PC-3 (cell line): ENCODE measurements at regions not wholly inside any gene's neighbourhood (a gene's known extent, or its start where the extent isn't known, plus 50 kb on each side); places are given as distances from the start of the nearest gene placed in this dataset.
A peak's percentile ranks its signal among the peaks of the same experiment; 100 is the strongest.

Experiments
- ATAC-seq: fragments of 200-7000 bp; cut with Tn5 transposase; 2 replicates; pipeline ENCODE4 v1.9.1; 2020; ENCODE audit warnings: mild to moderate bottlenecking, moderate library complexity
- BruUV-seq: library from RNA; stranded (reverse); fragments of 400-500 nt; replicated peaks from 2 replicates; lab custom pipeline; 2021; lab: Mats Ljungman, UMichigan
- CTCF ChIA-PET: fragments of 300-600 bp; sonication (Branson Sonifier 250); formaldehyde crosslinking; loops from one replicate; lab custom pipeline; 2022; ENCODE audit warnings: antibody characterized with exemption; lab: Charles Lee
- POLR2A ChIA-PET: fragments of 300-600 bp; sonication (Branson Sonifier 250); formaldehyde crosslinking; loops from one replicate; lab custom pipeline; 2022; ENCODE audit warnings: antibody characterized with exemption; ENCODE audit not compliant: unreplicated experiment; lab: Charles Lee
- DNase-seq: peaks from one replicate; pipeline ENCODE4 v3.0.0-alpha.2; 2015
- H2AFZ ChIP-seq: fragments of 300-600 bp; sonication (generic); 2 replicates; pipeline ENCODE4 v1.6.0; 2016; ENCODE audit warnings: antibody characterized with exemption, low read length
- H3F3A ChIP-seq: fragments of 300-600 bp; sonication (generic); one replicate; pipeline ENCODE4 v1.6.0; 2017; ENCODE audit warnings: antibody characterized with exemption, low read length, control low read depth, mild to moderate bottlenecking; ENCODE audit not compliant: unreplicated experiment
- H3K27ac ChIP-seq: fragments of 300-600 bp; sonication (generic); 2 replicates; pipeline ENCODE4 v1.5.1; 2016; ENCODE audit warnings: mild to moderate bottlenecking, low read length
- H3K27me3 ChIP-seq: fragments of 300-600 bp; sonication (generic); 2 replicates; pipeline ENCODE4 v1.6.1; 2016; ENCODE audit warnings: low read length, mixed read lengths
- H3K36me3 ChIP-seq: fragments of 300-600 bp; sonication (generic); 2 replicates; pipeline ENCODE4 v1.6.1; 2016; ENCODE audit warnings: low read depth, mixed run types, low read length, mixed read lengths
- H3K4me1 ChIP-seq: fragments of 300-600 bp; sonication (generic); 2 replicates; pipeline ENCODE4 v1.5.1; 2016; ENCODE audit warnings: low read length; ENCODE audit not compliant: insufficient read depth
- H3K4me2 ChIP-seq: fragments of 300-600 bp; sonication (generic); 2 replicates; pipeline ENCODE4 v1.6.0; 2016; ENCODE audit warnings: low read length
- H3K4me3 ChIP-seq: fragments of 300-600 bp; sonication (generic); 2 replicates; pipeline ENCODE4 v1.5.1; 2016; ENCODE audit warnings: mild to moderate bottlenecking, low read length, mixed read lengths
- H3K79me2 ChIP-seq: fragments of 300-600 bp; sonication (generic); 2 replicates; pipeline ENCODE4 v1.6.1; 2017; ENCODE audit warnings: low read length, mixed read lengths
- H3K9ac ChIP-seq: fragments of 300-600 bp; sonication (generic); 2 replicates; pipeline ENCODE4 v1.6.0; 2016; ENCODE audit warnings: mild to moderate bottlenecking, low read length
- H3K9me2 ChIP-seq: fragments of 300-600 bp; sonication (generic); replicated peaks from 2 replicates; pipeline ENCODE4 v1.6.1; 2016; ENCODE audit warnings: mixed run types, low read length, mixed read lengths
- H3K9me3 ChIP-seq: fragments of 300-600 bp; sonication (generic); 2 replicates; pipeline ENCODE4 v1.6.1; 2016; ENCODE audit warnings: low read length, mixed read lengths
- H4K20me1 ChIP-seq: fragments of 300-600 bp; sonication (generic); 2 replicates; pipeline ENCODE4 v1.6.1; 2016; ENCODE audit warnings: low read length, mixed read lengths
- CTCF ChIP-seq: fragments of 300-600 bp; sonication (generic); conservative IDR thresholded peaks from 2 replicates; pipeline ENCODE4 v1.5.1; 2017; ENCODE audit warnings: antibody characterized with exemption, low read depth, mild to moderate bottlenecking, low read length
- EZH2 ChIP-seq: fragments of 300-600 bp; sonication (generic); IDR thresholded peaks from one replicate; pipeline ENCODE4 v1.6.1; 2017; ENCODE audit warnings: antibody characterized with exemption, mild to moderate bottlenecking, low read length; ENCODE audit not compliant: unreplicated experiment
- EZH2phosphoT487 ChIP-seq: fragments of 300-600 bp; sonication (generic); IDR thresholded peaks from 2 replicates; pipeline ENCODE4 v1.6.1; 2018; ENCODE audit warnings: mild to moderate bottlenecking, antibody characterized with exemption, low read length, borderline replicate concordance
- intact Hi-C: fragments of 100-400 bp; cut with micrococcal nuclease; formaldehyde crosslinking; loops from 2 replicates; pipeline ENCODE4 v1.9.0; 2023

DNA sequence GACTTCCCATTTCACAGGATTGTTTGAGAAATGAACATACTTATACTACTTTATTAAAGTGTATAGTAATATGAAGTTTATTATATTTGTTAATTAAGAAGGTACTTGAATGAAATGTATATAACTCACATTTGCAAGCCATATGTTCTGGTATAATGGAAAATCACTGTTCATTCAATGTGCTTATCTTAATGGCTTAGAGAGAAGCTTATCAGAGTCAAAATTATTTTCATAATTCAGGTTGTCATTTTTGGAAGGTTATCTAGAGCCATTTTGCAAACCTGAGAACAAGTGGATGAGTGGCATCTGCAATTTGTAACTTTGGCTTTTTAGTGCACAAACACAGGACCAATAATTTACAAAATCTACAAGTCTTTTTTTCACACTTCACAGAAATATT, 621.0 kb downstream of the ARL4A start:
- H3K4me2 ChIP-seq, result no peak overlapping the region
- BruUV-seq, result no TSS peak
- no peak for TF ChIP-seq CTCF
- TF ChIP-seq EZH2phosphoT487, result no peak
- TF ChIP-seq EZH2, result no peak
- no peaks in the 10 kb centered on the region for H3F3A ChIP-seq
- intact Hi-C loops, result loop anchor here (5.0 kb wide), 1 partner anchor 104 kb away; no protein-coding TSS in a partner anchor
- ATAC-seq, result no peak
- H3K4me1 ChIP-seq, result no peaks in the 10 kb centered on the region
- no peak overlapping the region for H2AFZ ChIP-seq
- no peak overlapping the region for H3K4me3 ChIP-seq
- no peaks in the 10 kb centered on the region for H3K36me3 ChIP-seq
- DNase-seq, result no peak
- no peaks in the 10 kb centered on the region for H3K9me2 ChIP-seq
- H3K79me2 ChIP-seq, result no peaks in the 10 kb centered on the region
- H3K9ac ChIP-seq, result no peak overlapping the region
- no peaks in the 10 kb centered on the region for H4K20me1 ChIP-seq
- H3K27ac ChIP-seq, result no peak overlapping the region
- H3K27me3 ChIP-seq, result no peaks in the 10 kb centered on the region
- CTCF ChIA-PET, result no interaction called here
- peaks cover 10% of the 10 kb centered on the region; the same call in 1 of the 2 replicates for H3K9me3 ChIP-seq
- POLR2A ChIA-PET, result interaction anchor here (0.6 kb wide), 1 partner anchor 486 kb away, joined by 5 read pairs; no protein-coding TSS in a partner anchor

DNA sequence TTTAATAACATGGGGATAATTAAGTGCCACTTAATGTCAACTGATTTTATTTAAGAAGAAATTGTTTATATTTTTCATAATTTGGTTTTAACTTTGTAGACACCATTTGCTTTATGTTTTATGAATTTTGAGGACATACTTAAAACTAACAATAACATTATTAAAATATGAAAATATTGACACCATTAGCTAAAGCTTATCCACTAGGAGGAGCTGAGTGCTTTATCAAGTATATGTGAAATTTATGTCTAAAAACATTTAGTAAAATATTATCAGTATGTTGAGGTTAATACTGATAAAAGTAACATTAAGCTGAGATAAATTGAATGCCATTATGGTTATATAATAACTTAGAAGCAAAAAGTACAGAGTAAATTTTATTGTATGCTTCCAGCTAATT, 622.1 kb downstream of the ARL4A start:
- intact Hi-C loops, result loop anchor here (5.0 kb wide), 1 partner anchor 103 kb away; no protein-coding TSS in a partner anchor
- no peaks in the 10 kb centered on the region for H3K4me1 ChIP-seq
- no peak overlapping the region for H3K4me3 ChIP-seq
- no peaks in the 10 kb centered on the region for H3K27me3 ChIP-seq
- H3K4me2 ChIP-seq, result no peak overlapping the region
- DNase-seq (no peak), ATAC-seq (no peak)
- POLR2A ChIA-PET, result no interaction called here
- TF ChIP-seq CTCF, result peak; percentile 38
- no peak for TF ChIP-seq EZH2phosphoT487
- BruUV-seq, result no TSS peak
- H3F3A ChIP-seq, result no peaks in the 10 kb centered on the region
- CTCF ChIA-PET, result interaction anchor here (0.7 kb wide), 1 partner anchor 415 kb away, joined by 3 read pairs; no protein-coding TSS in a partner anchor
- H2AFZ ChIP-seq, result no peak overlapping the region
- H3K9me2 ChIP-seq, result no peaks in the 10 kb centered on the region
- no peak overlapping the region for H3K9ac ChIP-seq
- peaks cover 13% of the 10 kb centered on the region; the same call in 1 of the 2 replicates for H3K9me3 ChIP-seq
- H3K27ac ChIP-seq, result no peak overlapping the region
- no peaks in the 10 kb centered on the region for H4K20me1 ChIP-seq
- no peaks in the 10 kb centered on the region for H3K36me3 ChIP-seq
- no peaks in the 10 kb centered on the region for H3K79me2 ChIP-seq

GRCh38 chr7:13312307-13312706, 624.9 kb downstream of the ARL4A start:
- TF ChIP-seq EZH2phosphoT487 (no peak), EZH2 (no peak), CTCF (no peak)
- H3K4me2 ChIP-seq, result no peak overlapping the region
- no peak overlapping the region for H3K4me3 ChIP-seq
- intact Hi-C loops, result no loop called here
- H2AFZ ChIP-seq, result no peak overlapping the region
- H3K79me2 ChIP-seq, result no peaks in the 10 kb centered on the region
- H3K27me3 ChIP-seq, result no peaks in the 10 kb centered on the region
- no peak overlapping the region for H3K9ac ChIP-seq
- H3K4me1 ChIP-seq, result no peaks in the 10 kb centered on the region
- no peak overlapping the region for H3K27ac ChIP-seq
- no peaks in the 10 kb centered on the region for H4K20me1 ChIP-seq
- DNase-seq (peak; percentile 34), ATAC-seq (no peak)
- ChIA-PET CTCF (no interaction called here), POLR2A (no interaction called here)
- no TSS peak for BruUV-seq
- H3F3A ChIP-seq, result no peaks in the 10 kb centered on the region
- H3K9me3 ChIP-seq, result peaks cover 13% of the 10 kb centered on the region; the same call in 1 of the 2 replicates
- H3K36me3 ChIP-seq, result no peaks in the 10 kb centered on the region
- H3K9me2 ChIP-seq, result no peaks in the 10 kb centered on the region
